ENCODE measurements at regions not wholly inside any gene's neighbourhood (a gene's known extent, or its start where the extent isn't known, plus 50 kb on each side); places are given as distances from the start of the nearest gene placed in this dataset.

DNA sequence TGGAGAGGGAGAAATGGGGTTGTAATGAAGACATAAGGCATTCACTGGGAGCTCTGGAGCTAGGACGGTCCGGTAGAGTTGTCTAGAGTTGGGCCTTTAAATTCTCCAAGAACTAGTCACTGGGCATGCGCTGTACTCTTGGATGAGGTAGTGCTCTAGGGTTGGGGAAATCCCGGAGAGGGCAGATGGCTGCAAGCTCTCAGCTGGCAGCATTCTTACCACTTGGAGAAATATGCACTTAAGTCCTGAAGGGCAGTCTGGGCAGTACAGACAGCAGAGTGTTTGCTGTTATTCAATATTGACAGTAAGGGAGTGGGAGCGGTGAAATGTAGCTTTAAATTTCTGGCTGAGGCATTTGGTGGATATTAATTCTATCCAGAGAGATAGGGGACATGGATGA lies 214.6 kb downstream of the RDH14 start:
- no peaks in the 10 kb centered on the region for H3K27me3 Mint-ChIP-seq (ENCODE audit: low read depth)
- TF ChIP-seq, protein P1, sequence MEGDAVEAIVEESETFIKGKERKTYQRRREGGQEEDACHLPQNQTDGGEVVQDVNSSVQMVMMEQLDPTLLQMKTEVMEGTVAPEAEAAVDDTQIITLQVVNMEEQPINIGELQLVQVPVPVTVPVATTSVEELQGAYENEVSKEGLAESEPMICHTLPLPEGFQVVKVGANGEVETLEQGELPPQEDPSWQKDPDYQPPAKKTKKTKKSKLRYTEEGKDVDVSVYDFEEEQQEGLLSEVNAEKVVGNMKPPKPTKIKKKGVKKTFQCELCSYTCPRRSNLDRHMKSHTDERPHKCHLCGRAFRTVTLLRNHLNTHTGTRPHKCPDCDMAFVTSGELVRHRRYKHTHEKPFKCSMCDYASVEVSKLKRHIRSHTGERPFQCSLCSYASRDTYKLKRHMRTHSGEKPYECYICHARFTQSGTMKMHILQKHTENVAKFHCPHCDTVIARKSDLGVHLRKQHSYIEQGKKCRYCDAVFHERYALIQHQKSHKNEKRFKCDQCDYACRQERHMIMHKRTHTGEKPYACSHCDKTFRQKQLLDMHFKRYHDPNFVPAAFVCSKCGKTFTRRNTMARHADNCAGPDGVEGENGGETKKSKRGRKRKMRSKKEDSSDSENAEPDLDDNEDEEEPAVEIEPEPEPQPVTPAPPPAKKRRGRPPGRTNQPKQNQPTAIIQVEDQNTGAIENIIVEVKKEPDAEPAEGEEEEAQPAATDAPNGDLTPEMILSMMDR (IDR thresholded peaks at IDR 0.05), result no peak
- H3K36me3 Mint-ChIP-seq (ENCODE audit: low read depth), result no peaks in the 10 kb centered on the region
- H3K27ac Mint-ChIP-seq (ENCODE audit: unreplicated experiment), result no peak overlapping the region
- peaks cover 5% of the 10 kb centered on the region for H3K4me1 Mint-ChIP-seq (ENCODE audit: low read depth)
- H3K4me3 Mint-ChIP-seq (ENCODE audit: unreplicated experiment), result no peak overlapping the region
- H3K9me3 Mint-ChIP-seq (ENCODE audit: low read depth), result peaks cover 9% of the 10 kb centered on the region
- no peak for DNase-seq (ENCODE audit: low spot score)

DNA sequence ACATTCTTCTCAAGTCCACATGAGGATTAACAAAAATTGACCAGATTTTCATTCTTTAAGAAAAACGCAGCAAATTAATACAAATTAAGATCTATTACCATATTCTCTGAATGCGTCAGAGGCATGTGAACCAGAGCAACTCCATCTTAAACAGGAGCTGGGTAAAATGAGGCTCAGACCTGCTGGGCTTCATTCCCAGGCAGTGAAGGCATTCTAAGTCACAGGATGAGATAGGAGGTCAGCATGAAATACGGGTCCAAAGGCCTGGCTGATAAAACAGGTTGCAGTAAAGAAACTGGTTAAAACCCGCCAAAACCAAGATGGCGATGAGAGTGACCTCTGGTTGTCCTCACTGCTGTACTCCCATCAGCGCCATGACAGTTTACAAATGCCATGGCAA lies 217.6 kb downstream of the RDH14 start:
- Mint-ChIP-seq H3K4me3 (ENCODE audit: unreplicated experiment) (no peak overlapping the region), H3K4me1 (ENCODE audit: low read depth) (peaks cover 5% of the 10 kb centered on the region), H3K36me3 (ENCODE audit: low read depth) (no peaks in the 10 kb centered on the region), H3K9me3 (ENCODE audit: low read depth) (peaks cover 9% of the 10 kb centered on the region), H3K27ac (ENCODE audit: unreplicated experiment) (no peak overlapping the region), H3K27me3 (ENCODE audit: low read depth) (no peaks in the 10 kb centered on the region)
- TF ChIP-seq, protein P1 (IDR thresholded peaks at IDR 0.05), result no peak
- no peak for DNase-seq (ENCODE audit: low spot score)

DNA sequence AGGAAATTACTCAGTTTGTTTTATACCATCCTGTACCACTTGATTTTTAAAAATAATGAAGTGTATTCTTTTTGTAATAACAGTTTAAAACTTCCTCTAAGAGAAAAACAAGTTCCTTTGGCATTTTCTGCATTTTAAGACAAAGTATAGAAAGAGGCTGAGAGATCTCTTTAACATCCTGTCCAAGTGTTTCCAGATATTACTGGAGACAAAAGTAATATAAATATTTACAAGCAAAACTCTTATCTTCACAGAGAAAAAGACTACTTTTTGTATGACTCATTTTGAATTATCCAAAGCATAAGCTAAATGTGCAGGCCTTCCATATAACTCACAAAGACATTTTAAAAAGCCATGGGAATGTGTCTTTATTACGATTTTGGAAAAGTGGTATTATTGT lies 221.1 kb downstream of the RDH14 start:
- DNase-seq (ENCODE audit: low spot score), result no peak
- H3K9me3 Mint-ChIP-seq (ENCODE audit: low read depth), result peaks cover 5% of the 10 kb centered on the region
- peaks cover 6% of the 10 kb centered on the region for H3K27me3 Mint-ChIP-seq (ENCODE audit: low read depth)
- TF ChIP-seq, protein P1 (IDR thresholded peaks at IDR 0.05), result no peak
- H3K36me3 Mint-ChIP-seq (ENCODE audit: low read depth), result no peaks in the 10 kb centered on the region
- no peak overlapping the region for H3K27ac Mint-ChIP-seq (ENCODE audit: unreplicated experiment)
- H3K4me1 Mint-ChIP-seq (ENCODE audit: low read depth), result no peaks in the 10 kb centered on the region
- no peak overlapping the region for H3K4me3 Mint-ChIP-seq (ENCODE audit: unreplicated experiment)

DNA sequence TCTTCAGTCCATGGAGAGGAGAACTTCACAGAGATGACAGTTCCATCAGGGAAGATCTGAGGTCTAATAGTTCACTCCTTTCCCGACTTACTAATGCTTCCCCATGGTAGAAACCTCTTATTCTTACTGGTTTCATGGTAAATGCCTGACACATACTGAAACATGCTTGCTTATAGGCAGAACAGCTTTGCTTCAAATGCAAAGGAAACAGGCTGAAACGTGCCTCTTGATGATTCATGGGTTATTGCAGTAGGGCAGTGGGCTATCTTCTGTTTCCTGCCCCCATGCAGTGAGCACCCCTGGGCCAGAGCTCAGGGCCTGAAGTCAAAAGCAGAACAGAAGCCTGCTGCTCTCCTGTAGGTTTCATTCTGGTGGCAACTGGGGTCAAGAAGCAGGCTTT lies 223.5 kb downstream of the RDH14 start:
- DNase-seq (ENCODE audit: low spot score), result no peak
- Mint-ChIP-seq H3K4me1 (ENCODE audit: low read depth) (no peaks in the 10 kb centered on the region), H3K9me3 (ENCODE audit: low read depth) (no peaks in the 10 kb centered on the region), H3K4me3 (ENCODE audit: unreplicated experiment) (no peak overlapping the region), H3K27ac (ENCODE audit: unreplicated experiment) (no peak overlapping the region), H3K36me3 (ENCODE audit: low read depth) (no peaks in the 10 kb centered on the region), H3K27me3 (ENCODE audit: low read depth) (peaks cover 11% of the 10 kb centered on the region)
- TF ChIP-seq, protein P1 (IDR thresholded peaks at IDR 0.05), result no peak

DNA sequence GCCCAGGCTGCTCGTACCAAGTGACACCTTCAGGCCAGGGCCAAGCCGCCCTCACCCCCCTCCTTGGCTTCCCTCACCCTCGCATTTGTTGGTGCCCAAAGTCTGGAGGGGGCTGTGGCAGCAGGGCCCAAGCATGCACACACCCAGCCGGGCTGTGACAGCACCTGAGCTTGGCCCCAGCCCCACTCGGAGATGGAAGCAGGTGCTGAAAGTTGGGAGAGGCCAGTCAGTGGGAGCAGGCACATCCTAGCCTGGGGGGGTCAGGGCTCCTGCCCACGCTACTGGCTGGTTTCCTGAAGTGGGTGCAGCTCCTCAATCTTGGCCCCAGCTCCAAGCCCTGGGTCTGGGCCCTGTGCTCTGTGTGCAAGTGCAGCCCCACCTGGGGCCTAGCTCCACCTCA lies 228.0 kb downstream of the RDH14 start:
- Mint-ChIP-seq H3K9me3 (ENCODE audit: low read depth) (no peaks in the 10 kb centered on the region), H3K36me3 (ENCODE audit: low read depth) (no peaks in the 10 kb centered on the region), H3K4me1 (ENCODE audit: low read depth) (no peaks in the 10 kb centered on the region), H3K4me3 (ENCODE audit: unreplicated experiment) (no peak overlapping the region), H3K27ac (ENCODE audit: unreplicated experiment) (no peak overlapping the region), H3K27me3 (ENCODE audit: low read depth) (peaks cover 30% of the 10 kb centered on the region)
- TF ChIP-seq, protein P1 (IDR thresholded peaks at IDR 0.05), result no peak
- no peak for DNase-seq (ENCODE audit: low spot score)

Data from chondrocyte (in vitro differentiated cells).